Lung (tissue), 11 donors: ENCODE measurements at regions not wholly inside any gene's neighbourhood (a gene's known extent, or its start where the extent isn't known, plus 50 kb on each side); places are given as distances from the start of the nearest gene placed in this dataset.

Experiments used
- ATAC-seq: fragments of 200-7000 bp; cut with Tn5 transposase; one replicate; pipeline ENCODE4 v1.9.1; 2020; ENCODE audit warnings: moderate number of reproducible peaks; ENCODE audit not compliant: insufficient read depth, low FRiP score
- DNase-seq, 3 donors: peaks; one replicate each; pipeline ENCODE4 v3.0.0-alpha.2; 2013 to 2017
- H3K27ac ChIP-seq, 2 donors: one replicate each; pipeline ENCODE4 v1.5.1; 2013; ENCODE audit warnings: mild to moderate bottlenecking in 2 of 2, moderate library complexity in 2 of 2, control low read depth in 1 of 2, inconsistent platforms in 1 of 2, low read depth in 1 of 2, low read length in 1 of 2
- H3K27me3 ChIP-seq, 3 donors: one replicate each; pipeline ENCODE4 v1.5.1; 2013; ENCODE audit warnings: low read length in 2 of 3; ENCODE audit not compliant: control insufficient read depth in 3 of 3, insufficient read depth in 3 of 3
- H3K36me3 ChIP-seq, 4 donors: one replicate each; pipeline ENCODE4 v1.5.1; 2013; ENCODE audit warnings: low read length in 4 of 4, mild to moderate bottlenecking in 1 of 4, moderate library complexity in 1 of 4; ENCODE audit not compliant: control insufficient read depth in 4 of 4, insufficient read depth in 4 of 4
- H3K4me1 ChIP-seq, 5 donors: one replicate each; pipeline ENCODE4 v1.5.1; 2013; ENCODE audit warnings: low read length in 5 of 5, mild to moderate bottlenecking in 2 of 5, moderate library complexity in 1 of 5; ENCODE audit not compliant: control insufficient read depth in 5 of 5, insufficient read depth in 5 of 5
- H3K4me3 ChIP-seq: one replicate; pipeline ENCODE4 v1.5.1; 2013; ENCODE audit warnings: mild to moderate bottlenecking, control low read depth, moderate library complexity
- H3K9ac ChIP-seq, 2 donors: one replicate each; pipeline ENCODE4 v1.5.1; 2013; ENCODE audit warnings: low read length in 2 of 2, control low read depth in 1 of 2; ENCODE audit not compliant: insufficient read depth in 1 of 2
- H3K9me3 ChIP-seq, 4 donors: one replicate each; pipeline ENCODE4 v1.5.1; 2013; ENCODE audit warnings: low read length in 3 of 4, mild to moderate bottlenecking in 1 of 4, moderate library complexity in 1 of 4; ENCODE audit not compliant: control insufficient read depth in 4 of 4, insufficient read depth in 3 of 4
- CTCF ChIP-seq: IDR thresholded peaks from 2 replicates; pipeline ENCODE4 v1.5.1; 2012; ENCODE audit warnings: mild to moderate bottlenecking; ENCODE audit errors: control extremely low read depth, extremely low read depth
- WGBS, 2 donors: extraction: QIAGEN DNeasy Blood & Tissue Kit; methylation state at CpG; one replicate each; pipeline ENCODE4 v1.1.7; 2013; 5-methylcytosine and 5-hydroxymethylcytosine counted together
- donor health status: control.
- donor health status: control.
- donor health status: Bipolar disorder and iron deficiency.
- donor health status: healthy.
- donor health status: DM: yes; HTN: yes; CAD: no.

- peaks cover 0 to 3% (median 0%) of the 10 kb centered on the region in 3 donors for H3K27me3 ChIP-seq
- H3K27ac ChIP-seq = no peak overlapping the region
- peaks cover 0 to 5% (median 0%) of the 10 kb centered on the region in 5 donors for H3K4me1 ChIP-seq
- DNase-seq (no peak), ATAC-seq (no peak)
- H3K9ac ChIP-seq = no peak overlapping the region
- H3K9me3 ChIP-seq = peaks cover 0 to 2% (median 0%) of the 10 kb centered on the region in 4 donors
- WGBS, 2 donors = 88% methylated on average over 4 of the region's 4 CpGs
- TF ChIP-seq CTCF = no peak
- no peak overlapping the region for H3K4me3 ChIP-seq
- H3K36me3 ChIP-seq = no peaks in the 10 kb centered on the region
These were observed 582.0 kb downstream of the CDH11 start for GRCh38 chr16:64539811-64540371.

- WGBS, 2 donors = 87 to 88% methylated on average over 6 of the region's 6 CpGs
- Histone ChIP-seq H3K9ac (no peak overlapping the region), H3K4me3 (no peak overlapping the region), H3K9me3 (peaks cover 0 to 2% (median 0%) of the 10 kb centered on the region in 4 donors), H3K27ac (no peak overlapping the region), H3K36me3 (no peaks in the 10 kb centered on the region), H3K27me3 (no peaks in the 10 kb centered on the region), H3K4me1 (no peaks in the 10 kb centered on the region)
- DNase-seq (no peak), ATAC-seq (no peak)
- TF ChIP-seq CTCF = no peak
These were observed 587.6 kb downstream of the CDH11 start for GRCh38 chr16:64534180-64534780.

DNA sequence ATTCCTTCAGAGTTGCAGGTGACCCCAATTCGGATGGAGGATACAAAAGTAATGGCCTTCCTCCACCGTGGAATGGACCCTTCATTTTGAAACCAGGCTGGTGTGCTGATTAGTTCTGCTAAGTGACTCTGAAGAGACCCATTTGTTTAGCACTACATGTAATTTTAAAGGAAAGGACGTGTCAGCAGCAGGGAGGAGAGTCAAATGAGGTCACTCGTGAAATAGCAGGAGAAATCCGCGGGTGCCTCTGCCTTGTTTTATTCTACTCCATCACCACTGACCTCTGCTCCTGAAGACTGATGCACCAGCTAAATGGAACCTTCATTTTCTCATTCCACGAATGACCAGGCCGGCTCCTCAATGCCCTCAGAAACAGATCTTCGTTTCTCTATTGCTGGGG is 589.2 kb downstream of the CDH11 start:
- no peak overlapping the region for H3K27ac ChIP-seq
- DNase-seq = no peak
- ATAC-seq = no peak
- TF ChIP-seq CTCF = no peak
- peaks cover 0 to 2% (median 0%) of the 10 kb centered on the region in 4 donors for H3K9me3 ChIP-seq
- H3K36me3 ChIP-seq = no peaks in the 10 kb centered on the region
- no peaks in the 10 kb centered on the region for H3K4me1 ChIP-seq
- H3K27me3 ChIP-seq = no peaks in the 10 kb centered on the region
- 70 to 85% methylated on average over 9 of the region's 9 CpGs for WGBS, 2 donors
- H3K4me3 ChIP-seq = no peak overlapping the region
- H3K9ac ChIP-seq = no peak overlapping the region
